ENCODE measurements at regions not wholly inside any gene's neighbourhood (a gene's known extent, or its start where the extent isn't known, plus 50 kb on each side); places are given as distances from the start of the nearest gene placed in this dataset.

- H3K27ac ChIP-seq (ENCODE audit: low read length) = no peak overlapping the region
- H3K4me1 ChIP-seq (ENCODE audit: insufficient read depth, low read length) = peaks cover 11% of the 10 kb centered on the region; the same call in 1 of the 2 replicates
- peaks cover 3% of the 10 kb centered on the region; the same call in 1 of the 2 replicates for H3K27me3 ChIP-seq (ENCODE audit: insufficient read depth, low read length)
- H3K4me3 ChIP-seq (ENCODE audit: low read length) = no peak overlapping the region
- H3K36me3 ChIP-seq (ENCODE audit: insufficient read depth, low read depth, low read length) = no peaks in the 10 kb centered on the region
- no peak overlapping the region for H3K9ac ChIP-seq (ENCODE audit: low read depth, low read length)
- H3K9me3 ChIP-seq (ENCODE audit: insufficient read depth, low read depth, low read length) = no peaks in the 10 kb centered on the region
Measured at GRCh38 chr10:78927257-78927995, 141.3 kb upstream of the ZMIZ1 start.

- Histone ChIP-seq H3K9me3 (ENCODE audit: insufficient read depth, low read depth, low read length) (no peaks in the 10 kb centered on the region), H3K4me1 (ENCODE audit: insufficient read depth, low read length) (peaks cover 11% of the 10 kb centered on the region; the same call in 1 of the 2 replicates), H3K4me3 (ENCODE audit: low read length) (no peak overlapping the region), H3K27me3 (ENCODE audit: insufficient read depth, low read length) (peaks cover 3% of the 10 kb centered on the region; the same call in 1 of the 2 replicates), H3K27ac (ENCODE audit: low read length) (no peak overlapping the region), H3K9ac (ENCODE audit: low read depth, low read length) (no peak overlapping the region), H3K36me3 (ENCODE audit: insufficient read depth, low read depth, low read length) (no peaks in the 10 kb centered on the region)
Measured at GRCh38 chr10:78928330-78928729, 140.4 kb upstream of the ZMIZ1 start.

- peaks cover 3% of the 10 kb centered on the region; the same call in 1 of the 2 replicates for H3K27me3 ChIP-seq (ENCODE audit: insufficient read depth, low read length)
- H3K36me3 ChIP-seq (ENCODE audit: insufficient read depth, low read depth, low read length) = no peaks in the 10 kb centered on the region
- H3K9ac ChIP-seq (ENCODE audit: low read depth, low read length) = no peak overlapping the region
- 0 out of 2 replicates have a peak, but pooled peaks cover 4% of the 10 kb centered on the region for H3K4me1 ChIP-seq (ENCODE audit: insufficient read depth, low read length)
- no peak overlapping the region for H3K27ac ChIP-seq (ENCODE audit: low read length)
- no peak overlapping the region for H3K4me3 ChIP-seq (ENCODE audit: low read length)
- no peaks in the 10 kb centered on the region for H3K9me3 ChIP-seq (ENCODE audit: insufficient read depth, low read depth, low read length)
Measured at GRCh38 chr10:78929541-78929940, 139.2 kb upstream of the ZMIZ1 start.

DNA sequence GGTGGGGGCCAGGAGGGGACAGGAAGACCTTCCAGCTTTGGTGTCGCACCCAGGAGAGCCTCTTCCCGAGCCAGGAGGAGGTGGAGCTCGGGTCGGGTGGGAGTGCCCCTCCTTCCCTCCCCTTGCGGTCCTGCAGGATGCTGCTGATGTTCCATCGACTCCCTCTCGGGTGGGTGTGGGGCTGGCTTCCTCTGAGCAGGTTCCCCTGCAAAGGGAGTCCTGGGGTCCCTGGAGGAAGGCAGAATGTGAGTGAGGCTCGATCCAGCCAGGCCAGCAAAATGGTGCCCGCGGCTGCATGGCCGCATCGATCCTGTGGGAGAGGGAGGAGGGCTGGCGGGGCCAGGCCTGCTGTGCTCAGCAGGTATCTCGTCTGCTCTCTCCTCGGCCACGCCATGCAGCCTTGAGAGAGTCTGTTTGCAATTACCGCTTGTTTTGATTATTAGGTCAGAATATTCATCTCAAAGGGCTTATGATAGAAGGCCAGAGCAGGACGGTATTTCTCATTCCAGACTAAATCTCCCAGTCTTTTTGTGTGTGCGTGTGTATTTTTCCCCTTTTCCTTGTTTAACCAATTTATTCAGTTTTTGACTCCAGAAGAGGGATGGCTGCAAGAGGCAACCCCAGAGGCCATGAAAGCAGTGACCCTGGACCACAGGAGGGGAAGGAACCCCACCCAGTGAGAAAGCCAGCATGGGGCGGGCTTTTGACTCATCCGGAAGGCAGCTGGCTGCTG, 137.3 kb upstream of the ZMIZ1 start:
- H3K9me3 ChIP-seq (ENCODE audit: insufficient read depth, low read depth, low read length) = no peaks in the 10 kb centered on the region
- H3K27me3 ChIP-seq (ENCODE audit: insufficient read depth, low read length) = peaks cover 7% of the 10 kb centered on the region
- 0 out of 2 replicates have a peak, but pooled peaks cover 3% of the 10 kb centered on the region for H3K4me1 ChIP-seq (ENCODE audit: insufficient read depth, low read length)
- no peak overlapping the region for H3K27ac ChIP-seq (ENCODE audit: low read length)
- H3K36me3 ChIP-seq (ENCODE audit: insufficient read depth, low read depth, low read length) = no peaks in the 10 kb centered on the region
- H3K4me3 ChIP-seq (ENCODE audit: low read length) = no peak overlapping the region
- no peak overlapping the region for H3K9ac ChIP-seq (ENCODE audit: low read depth, low read length)

DNA sequence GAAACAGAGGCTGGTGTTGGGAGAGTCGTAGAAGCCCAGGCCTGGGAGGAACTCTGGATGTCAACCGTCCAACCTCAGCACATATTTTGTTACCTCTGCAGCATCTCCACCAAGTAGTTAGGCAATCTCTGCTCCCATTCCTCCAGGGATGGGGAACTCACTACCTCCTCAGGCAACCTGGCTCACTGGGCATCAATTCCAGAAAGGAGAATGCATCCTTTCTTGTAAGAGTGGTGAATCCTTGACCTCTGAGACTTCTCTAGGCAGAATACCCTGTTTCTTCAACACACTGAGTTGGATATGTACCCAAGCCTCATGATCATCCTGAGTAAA, 136.7 kb upstream of the ZMIZ1 start:
- 0 out of 2 replicates have a peak, but pooled peaks cover 3% of the 10 kb centered on the region for H3K4me1 ChIP-seq (ENCODE audit: insufficient read depth, low read length)
- H3K9ac ChIP-seq (ENCODE audit: low read depth, low read length) = no peak overlapping the region
- H3K27ac ChIP-seq (ENCODE audit: low read length) = no peak overlapping the region
- H3K27me3 ChIP-seq (ENCODE audit: insufficient read depth, low read length) = peaks cover 7% of the 10 kb centered on the region
- no peak overlapping the region for H3K4me3 ChIP-seq (ENCODE audit: low read length)
- no peaks in the 10 kb centered on the region for H3K9me3 ChIP-seq (ENCODE audit: insufficient read depth, low read depth, low read length)
- H3K36me3 ChIP-seq (ENCODE audit: insufficient read depth, low read depth, low read length) = no peaks in the 10 kb centered on the region

DNA sequence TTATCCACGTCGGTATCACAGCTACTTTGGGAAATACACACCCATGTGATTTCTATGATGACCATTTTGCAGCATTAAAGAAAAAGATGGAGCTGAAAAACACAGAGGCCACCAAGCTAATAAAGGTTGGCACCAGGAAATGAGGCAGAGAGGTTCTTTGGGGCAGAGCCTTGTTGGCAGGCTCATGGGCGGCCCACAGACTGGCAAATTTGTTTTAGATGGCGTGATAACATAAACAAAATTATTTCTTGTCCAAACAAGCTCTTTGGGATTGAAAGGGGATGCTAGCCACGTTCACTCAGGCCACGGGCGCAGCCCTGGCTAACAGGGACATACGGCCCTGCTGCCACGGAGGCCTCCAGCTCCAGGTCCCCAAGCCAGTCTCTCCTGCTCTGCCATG, 135.9 kb upstream of the ZMIZ1 start:
- no peak overlapping the region for H3K9ac ChIP-seq (ENCODE audit: low read depth, low read length)
- H3K4me1 ChIP-seq (ENCODE audit: insufficient read depth, low read length) = peaks cover 3% of the 10 kb centered on the region; the same call in 1 of the 2 replicates
- H3K27ac ChIP-seq (ENCODE audit: low read length) = no peak overlapping the region
- H3K36me3 ChIP-seq (ENCODE audit: insufficient read depth, low read depth, low read length) = no peaks in the 10 kb centered on the region
- peaks cover 7% of the 10 kb centered on the region for H3K27me3 ChIP-seq (ENCODE audit: insufficient read depth, low read length)
- H3K9me3 ChIP-seq (ENCODE audit: insufficient read depth, low read depth, low read length) = no peaks in the 10 kb centered on the region
- no peak overlapping the region for H3K4me3 ChIP-seq (ENCODE audit: low read length)

GRCh38 chr10:78933828-78934531, 134.8 kb upstream of the ZMIZ1 start:
- Histone ChIP-seq H3K36me3 (ENCODE audit: insufficient read depth, low read depth, low read length) (no peaks in the 10 kb centered on the region), H3K9ac (ENCODE audit: low read depth, low read length) (no peak overlapping the region), H3K27ac (ENCODE audit: low read length) (no peak overlapping the region), H3K9me3 (ENCODE audit: insufficient read depth, low read depth, low read length) (no peaks in the 10 kb centered on the region), H3K27me3 (ENCODE audit: insufficient read depth, low read length) (peaks cover 4% of the 10 kb centered on the region), H3K4me1 (ENCODE audit: insufficient read depth, low read length) (peaks cover 6% of the 10 kb centered on the region; the same call in 1 of the 2 replicates), H3K4me3 (ENCODE audit: low read length) (no peak overlapping the region)

DNA sequence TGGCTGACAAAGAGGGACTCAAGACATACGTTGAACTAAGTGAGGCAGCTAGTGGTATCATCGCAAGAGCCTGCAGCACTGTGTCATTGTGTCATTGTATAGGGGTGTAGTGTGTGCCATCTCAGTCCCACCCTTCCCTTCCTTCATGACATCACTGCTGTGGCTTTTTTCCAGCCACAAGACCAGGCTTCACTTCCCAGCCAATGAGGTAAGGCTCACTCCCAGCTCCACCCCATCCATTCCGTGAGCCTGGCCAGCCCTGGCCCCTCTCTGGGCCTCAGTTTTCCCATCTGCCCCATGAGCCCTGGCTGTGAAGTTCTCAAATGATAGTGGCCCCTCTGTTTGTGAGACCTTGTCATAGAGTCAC, 134.3 kb upstream of the ZMIZ1 start:
- Histone ChIP-seq H3K9me3 (ENCODE audit: insufficient read depth, low read depth, low read length) (no peaks in the 10 kb centered on the region), H3K9ac (ENCODE audit: low read depth, low read length) (no peak overlapping the region), H3K4me3 (ENCODE audit: low read length) (no peak overlapping the region), H3K27me3 (ENCODE audit: insufficient read depth, low read length) (peaks cover 4% of the 10 kb centered on the region), H3K27ac (ENCODE audit: low read length) (no peak overlapping the region), H3K4me1 (ENCODE audit: insufficient read depth, low read length) (peaks cover 6% of the 10 kb centered on the region; the same call in 1 of the 2 replicates), H3K36me3 (ENCODE audit: insufficient read depth, low read depth, low read length) (no peaks in the 10 kb centered on the region)

GRCh38 chr10:78934994-78935602, 133.7 kb upstream of the ZMIZ1 start:
- Histone ChIP-seq H3K27ac (ENCODE audit: low read length) (no peak overlapping the region), H3K9ac (ENCODE audit: low read depth, low read length) (no peak overlapping the region), H3K27me3 (ENCODE audit: insufficient read depth, low read length) (peaks cover 4% of the 10 kb centered on the region), H3K36me3 (ENCODE audit: insufficient read depth, low read depth, low read length) (no peaks in the 10 kb centered on the region), H3K4me1 (ENCODE audit: insufficient read depth, low read length) (peaks cover 6% of the 10 kb centered on the region; the same call in 1 of the 2 replicates), H3K4me3 (ENCODE audit: low read length) (no peak overlapping the region), H3K9me3 (ENCODE audit: insufficient read depth, low read depth, low read length) (no peaks in the 10 kb centered on the region)

DNA sequence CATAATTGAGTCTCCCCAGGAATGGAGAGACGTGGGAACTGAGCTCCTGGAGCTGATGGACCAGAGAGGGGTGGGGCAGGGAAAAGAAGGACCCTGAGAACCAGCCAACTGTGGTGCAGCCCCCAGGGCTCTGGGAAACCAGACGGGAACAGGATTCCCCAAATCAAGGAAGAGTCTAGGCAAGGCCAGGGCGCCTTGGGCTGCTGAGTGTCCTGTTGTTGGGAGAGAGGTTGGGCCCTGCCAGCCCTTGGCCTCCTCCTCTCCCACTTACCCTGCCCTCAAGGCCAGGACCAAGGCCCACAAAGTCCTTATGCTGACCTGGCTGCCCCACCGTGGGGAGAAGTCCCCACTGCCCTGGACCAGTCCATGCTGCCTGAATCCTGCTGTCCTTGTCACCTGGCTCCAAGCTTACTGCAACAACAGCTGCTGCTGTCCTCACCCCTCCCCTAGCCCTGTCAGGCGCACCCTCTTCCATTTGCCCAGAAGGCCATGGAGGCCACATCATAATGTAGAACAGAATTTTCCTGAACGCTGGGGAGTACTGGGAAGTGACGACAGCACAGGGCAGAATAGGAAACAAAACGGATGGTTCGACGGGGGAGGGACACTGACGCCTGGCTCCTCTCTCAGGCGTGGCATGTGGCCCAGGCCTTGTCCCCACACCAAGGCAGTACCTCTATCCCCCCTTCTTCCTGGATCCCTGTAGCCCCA, 132.9 kb upstream of the ZMIZ1 start:
- H3K36me3 ChIP-seq (ENCODE audit: insufficient read depth, low read depth, low read length) = no peaks in the 10 kb centered on the region
- H3K4me3 ChIP-seq (ENCODE audit: low read length) = no peak overlapping the region
- H3K27me3 ChIP-seq (ENCODE audit: insufficient read depth, low read length) = peaks cover 4% of the 10 kb centered on the region
- no peaks in the 10 kb centered on the region for H3K9me3 ChIP-seq (ENCODE audit: insufficient read depth, low read depth, low read length)
- no peak overlapping the region for H3K27ac ChIP-seq (ENCODE audit: low read length)
- H3K4me1 ChIP-seq (ENCODE audit: insufficient read depth, low read length) = peaks cover 6% of the 10 kb centered on the region; the same call in 1 of the 2 replicates
- no peak overlapping the region for H3K9ac ChIP-seq (ENCODE audit: low read depth, low read length)

All from iPS-20b (cell line).